A549 (cell line): ENCODE measurements at regions not wholly inside any gene's neighbourhood (a gene's known extent, or its start where the extent isn't known, plus 50 kb on each side); places are given as distances from the start of the nearest gene placed in this dataset.

ENCODE experiments used
- ATAC-seq, 2 experiments: fragments of 200-7000 bp in 1 of 2; fragments of >200 bp in 1 of 2; cut with Nextera tagmentation in 1 of 2; cut with Tn5 transposase in 1 of 2; 3 replicates each; pipeline versions ENCODE4 v1.8.0 to v1.9.1; 2018 to 2020; ENCODE audit warnings: mild to moderate bottlenecking in 1 of 2, moderate library complexity in 1 of 2
- CTCF ChIA-PET: fragments of 300-600 bp; sonication (Branson Sonifier 250); formaldehyde crosslinking; extraction: SDS; loops from one replicate; lab custom pipeline; 2021; ENCODE audit warnings: antibody characterized with exemption, inconsistent platforms; lab: Yijun Ruan, JAX
- POLR2A ChIA-PET: fragments of 350-600 bp; formaldehyde crosslinking; extraction: SDS; loops from one replicate; lab custom pipeline; 2021; ENCODE audit warnings: antibody characterized with exemption, inconsistent platforms; lab: Yijun Ruan, JAX
- DNase-seq, 2 experiments: peaks; one replicate each; pipeline versions ENCODE4 v3.0.0 to v3.0.0-alpha.2; 2011 to 2016; ENCODE audit warnings: low read depth in 1 of 2, low spot score in 1 of 2
- FAIRE-seq: peaks from 2 replicates; lab custom pipeline; 2011; peaks lifted over from hg19 to GRCh38; lab: Jason Lieb, UNC
- H3K27ac ChIP-seq, 2 experiments: fragments of >200 bp; sonication (Bioruptor Twin); formaldehyde crosslinking; 3 replicates each; pipeline ENCODE4 v1.5.1; 2016 to 2017
- H3K4me1 ChIP-seq: fragments of >200 bp; sonication (Bioruptor Twin); formaldehyde crosslinking; 3 replicates; pipeline ENCODE4 v1.6.1; 2016
- H3K4me2 ChIP-seq: fragments of >200 bp; sonication (Bioruptor Twin); formaldehyde crosslinking; 3 replicates; pipeline ENCODE4 v1.6.1; 2016
- H3K4me3 ChIP-seq: fragments of >200 bp; sonication (Bioruptor Twin); formaldehyde crosslinking; 3 replicates; pipeline ENCODE4 v1.5.1; 2016
- H3K9me3 ChIP-seq: fragments of >200 bp; sonication (Bioruptor Twin); formaldehyde crosslinking; 3 replicates; pipeline ENCODE4 v1.6.1; 2016
- ATOH8 ChIP-seq: fragments of 250-450 bp; sonication (Bioruptor Pico); IDR thresholded peaks from 2 replicates; pipeline ENCODE4 v1.5.0; 2020; ENCODE audit warnings: low read depth, mild to moderate bottlenecking, moderate library complexity
- CBX2 ChIP-seq: fragments of 200-600 bp; sonication (generic); IDR thresholded peaks from 2 replicates; pipeline ENCODE4 v1.6.1; 2016; ENCODE audit warnings: low read depth, mild to moderate bottlenecking, borderline replicate concordance
- CEBPB ChIP-seq, 2 experiments: fragments of >200 bp in 1 of 2; sonication (Bioruptor Twin) in 1 of 2; formaldehyde crosslinking in 1 of 2; IDR thresholded peaks; 2 replicates each; pipeline ENCODE4 v1.6.1; 2012 to 2016
- CHD2 ChIP-seq: fragments of 150-350 bp; IDR thresholded peaks from 2 replicates; pipeline ENCODE4 v1.6.1; 2014; ENCODE audit warnings: low read length; ENCODE audit not compliant: partially characterized antibody
- EHF ChIP-seq: fragments of 250-450 bp; sonication (Bioruptor Pico); IDR thresholded peaks from 2 replicates; pipeline ENCODE4 v1.5.0; 2020; ENCODE audit warnings: mild to moderate bottlenecking
- GATA3 ChIP-seq: IDR thresholded peaks from 2 replicates; pipeline ENCODE4 v1.6.1; 2012; ENCODE audit warnings: borderline replicate concordance
- HDAC2 ChIP-seq: fragments of 200-600 bp; sonication (generic); IDR thresholded peaks from 2 replicates; pipeline ENCODE4 v1.6.1; 2016
- HOXA7 ChIP-seq: fragments of 250-450 bp; sonication (Bioruptor Pico); IDR thresholded peaks from 2 replicates; pipeline ENCODE4 v1.5.0; 2020; ENCODE audit warnings: mild to moderate bottlenecking, moderate library complexity
- KDM1A ChIP-seq: fragments of 200-600 bp; sonication (generic); IDR thresholded peaks from 2 replicates; pipeline ENCODE4 v1.6.1; 2016; ENCODE audit warnings: low read depth, mild to moderate bottlenecking
- MAFK ChIP-seq: fragments of 450-650 bp; IDR thresholded peaks from 2 replicates; pipeline ENCODE4 v1.6.1; 2014; ENCODE audit not compliant: partially characterized antibody
- MYC ChIP-seq: IDR thresholded peaks from 2 replicates; pipeline ENCODE4 v1.6.1; 2012; ENCODE audit warnings: mild to moderate bottlenecking, inconsistent platforms, low read length, improper control_type of control experiment, borderline replicate concordance
- PHF8 ChIP-seq: fragments of 200-600 bp; sonication (generic); IDR thresholded peaks from 2 replicates; pipeline ENCODE4 v1.6.1; 2016; ENCODE audit warnings: low read depth, mild to moderate bottlenecking, antibody characterized with exemption, moderate library complexity, borderline replicate concordance
- RCOR1 ChIP-seq: fragments of 150-350 bp; IDR thresholded peaks from 2 replicates; pipeline ENCODE4 v1.6.1; 2014; ENCODE audit warnings: antibody characterized with exemption, low read length, low read depth
- SMC3 ChIP-seq: fragments of >200 bp; sonication (Bioruptor Twin); formaldehyde crosslinking; IDR thresholded peaks from 3 replicates; pipeline ENCODE4 v1.6.1; 2018; ENCODE audit warnings: inconsistent platforms
- TFCP2L1 ChIP-seq: fragments of 250-450 bp; sonication (Bioruptor Pico); IDR thresholded peaks from 2 replicates; pipeline ENCODE4 v1.5.0; 2021; ENCODE audit warnings: mild to moderate bottlenecking
- USF2 ChIP-seq: fragments of 450-650 bp; IDR thresholded peaks from 2 replicates; pipeline ENCODE4 v1.6.1; 2014; ENCODE audit warnings: antibody characterized with exemption
- WGBS: methylation state at CpG from one replicate; pipeline ENCODE4 v1.1.6; 2017; ENCODE audit errors: missing lambda C conversion rate; 5-methylcytosine and 5-hydroxymethylcytosine counted together
- TF ChIP-seq, protein P1 (sequence below): fragments of 250-450 bp; sonication (Bioruptor Pico); IDR thresholded peaks from 2 replicates; pipeline ENCODE4 v1.5.0; 2021; ENCODE audit warnings: mild to moderate bottlenecking, moderate library complexity, borderline replicate concordance
- TF ChIP-seq, protein P2 (sequence below): fragments of >200 bp; sonication (Bioruptor Twin); formaldehyde crosslinking; IDR thresholded peaks from 3 replicates; pipeline ENCODE4 v1.6.1; 2016
- TF ChIP-seq, protein P3 (sequence below): IDR thresholded peaks from 2 replicates; pipeline ENCODE4 v1.6.1; 2012
- TF ChIP-seq, protein P4 (sequence below): fragments of 150-350 bp; IDR thresholded peaks from 2 replicates; pipeline ENCODE4 v1.6.1; 2014; ENCODE audit warnings: low read depth, mild to moderate bottlenecking, low read length

DNA sequence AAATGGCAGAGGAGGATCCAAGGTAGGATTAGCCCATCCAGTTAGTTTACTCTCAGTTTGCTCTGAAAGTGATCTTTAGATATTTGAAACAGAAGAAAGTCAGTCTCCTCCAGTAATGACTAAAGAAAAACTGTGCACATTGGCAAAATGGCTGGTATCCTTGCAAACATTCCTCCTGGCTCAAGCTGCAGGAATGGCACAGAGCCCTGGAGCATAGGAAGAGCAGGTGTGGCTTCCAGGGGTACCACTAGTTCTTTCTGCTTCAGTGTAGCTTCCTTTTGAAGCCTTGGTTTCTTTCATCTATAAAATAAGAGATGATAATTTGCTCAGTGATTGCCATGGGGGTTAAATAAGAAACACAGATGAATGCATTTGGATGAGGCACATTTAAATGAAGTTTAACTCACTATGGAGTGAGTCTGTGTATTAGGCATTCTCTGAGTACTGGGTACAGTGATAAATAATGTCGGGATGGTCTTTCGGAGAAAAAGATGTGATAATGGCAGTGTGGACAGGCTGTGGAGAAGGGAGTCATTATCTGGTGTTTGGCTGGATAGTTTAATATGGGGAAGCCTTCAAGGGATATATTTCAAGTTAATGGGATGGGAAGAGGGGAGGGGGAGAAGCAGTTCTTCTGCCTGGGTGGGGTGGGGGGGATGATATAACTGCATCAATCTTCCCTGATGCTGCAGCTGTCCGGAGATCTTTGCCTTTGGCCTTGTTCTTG lies 217.3 kb upstream of the KLF4 start (continued):
- TF ChIP-seq USF2 = no peak
- TF ChIP-seq MYC = no peak
- no peak for TF ChIP-seq CBX2
- no peak for TF ChIP-seq TFCP2L1 (CRISPR knock-in tag)
- no peak for TF ChIP-seq PHF8
- TF ChIP-seq SMC3 = no peak
- TF ChIP-seq MAFK = no peak
- TF ChIP-seq, protein P1, sequence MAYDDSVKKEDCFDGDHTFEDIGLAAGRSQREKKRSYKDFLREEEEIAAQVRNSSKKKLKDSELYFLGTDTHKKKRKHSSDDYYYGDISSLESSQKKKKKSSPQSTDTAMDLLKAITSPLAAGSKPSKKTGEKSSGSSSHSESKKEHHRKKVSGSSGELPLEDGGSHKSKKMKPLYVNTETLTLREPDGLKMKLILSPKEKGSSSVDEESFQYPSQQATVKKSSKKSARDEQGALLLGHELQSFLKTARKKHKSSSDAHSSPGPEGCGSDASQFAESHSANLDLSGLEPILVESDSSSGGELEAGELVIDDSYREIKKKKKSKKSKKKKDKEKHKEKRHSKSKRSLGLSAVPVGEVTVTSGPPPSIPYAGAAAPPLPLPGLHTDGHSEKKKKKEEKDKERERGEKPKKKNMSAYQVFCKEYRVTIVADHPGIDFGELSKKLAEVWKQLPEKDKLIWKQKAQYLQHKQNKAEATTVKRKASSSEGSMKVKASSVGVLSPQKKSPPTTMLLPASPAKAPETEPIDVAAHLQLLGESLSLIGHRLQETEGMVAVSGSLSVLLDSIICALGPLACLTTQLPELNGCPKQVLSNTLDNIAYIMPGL (CRISPR knock-in tag) = no peak

DNA sequence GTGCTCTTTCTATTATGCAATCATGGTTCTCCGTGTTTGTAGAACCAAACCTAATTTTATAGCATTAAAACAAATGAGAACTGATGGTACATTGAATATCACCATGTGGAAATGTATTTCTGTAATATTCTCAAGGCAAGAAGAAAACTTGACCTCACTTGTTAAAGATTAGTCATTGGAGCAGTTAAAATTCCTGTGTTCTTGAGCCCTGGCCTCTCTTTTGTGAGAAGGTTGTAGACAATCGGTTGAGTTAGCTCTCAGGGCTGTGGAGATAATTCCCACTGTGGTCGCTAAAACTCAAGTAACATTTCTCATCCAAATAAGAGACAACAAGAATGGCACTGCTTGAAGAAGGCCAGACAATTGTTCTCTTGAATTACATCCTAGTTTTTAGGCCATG lies 216.0 kb upstream of the KLF4 start:
- ChIA-PET CTCF (no interaction called here), POLR2A (no interaction called here)
- no peak for FAIRE-seq
- Histone ChIP-seq H3K9me3 (no peaks in the 10 kb centered on the region), H3K27ac (peak overlapping the region in 1 of 2 experiments; percentile 69; a peak in 1 of 6 replicates), H3K4me1 (peaks cover 22% of the 10 kb centered on the region), H3K4me3 (no peak overlapping the region), H3K4me2 (no peak overlapping the region)
- 85% methylated on average over 3 of the region's 3 CpGs for WGBS
- DNase-seq = no peak
- ATAC-seq = no peak
- TF ChIP-seq GATA3 = no peak

- POLR2A ChIA-PET = no interaction called here
- Histone ChIP-seq H3K27ac (no peak overlapping the region; a peak in 1 of 6 replicates), H3K4me1 (peaks cover 22% of the 10 kb centered on the region), H3K4me2 (no peak overlapping the region), H3K9me3 (no peaks in the 10 kb centered on the region), H3K4me3 (no peak overlapping the region)
- CTCF ChIA-PET = no interaction called here
- TF ChIP-seq HOXA7 (no peak), KDM1A (no peak), CEBPB (IDR thresholded peaks at IDR 0.05) (no peak), ATOH8 (CRISPR knock-in tag) (no peak), RCOR1 (no peak), EHF (CRISPR knock-in tag) (no peak), CHD2 (no peak), HDAC2 (no peak), SMC3 (no peak), PHF8 (no peak)
- TF ChIP-seq, protein P2, sequence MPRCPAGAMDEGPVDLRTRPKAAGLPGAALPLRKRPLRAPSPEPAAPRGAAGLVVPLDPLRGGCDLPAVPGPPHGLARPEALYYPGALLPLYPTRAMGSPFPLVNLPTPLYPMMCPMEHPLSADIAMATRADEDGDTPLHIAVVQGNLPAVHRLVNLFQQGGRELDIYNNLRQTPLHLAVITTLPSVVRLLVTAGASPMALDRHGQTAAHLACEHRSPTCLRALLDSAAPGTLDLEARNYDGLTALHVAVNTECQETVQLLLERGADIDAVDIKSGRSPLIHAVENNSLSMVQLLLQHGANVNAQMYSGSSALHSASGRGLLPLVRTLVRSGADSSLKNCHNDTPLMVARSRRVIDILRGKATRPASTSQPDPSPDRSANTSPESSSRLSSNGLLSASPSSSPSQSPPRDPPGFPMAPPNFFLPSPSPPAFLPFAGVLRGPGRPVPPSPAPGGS = no peak
- TF ChIP-seq, protein P3, sequence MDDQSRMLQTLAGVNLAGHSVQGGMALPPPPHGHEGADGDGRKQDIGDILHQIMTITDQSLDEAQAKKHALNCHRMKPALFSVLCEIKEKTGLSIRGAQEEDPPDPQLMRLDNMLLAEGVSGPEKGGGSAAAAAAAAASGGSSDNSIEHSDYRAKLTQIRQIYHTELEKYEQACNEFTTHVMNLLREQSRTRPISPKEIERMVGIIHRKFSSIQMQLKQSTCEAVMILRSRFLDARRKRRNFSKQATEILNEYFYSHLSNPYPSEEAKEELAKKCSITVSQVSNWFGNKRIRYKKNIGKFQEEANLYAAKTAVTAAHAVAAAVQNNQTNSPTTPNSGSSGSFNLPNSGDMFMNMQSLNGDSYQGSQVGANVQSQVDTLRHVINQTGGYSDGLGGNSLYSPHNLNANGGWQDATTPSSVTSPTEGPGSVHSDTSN = no peak
- TF ChIP-seq, protein P4, sequence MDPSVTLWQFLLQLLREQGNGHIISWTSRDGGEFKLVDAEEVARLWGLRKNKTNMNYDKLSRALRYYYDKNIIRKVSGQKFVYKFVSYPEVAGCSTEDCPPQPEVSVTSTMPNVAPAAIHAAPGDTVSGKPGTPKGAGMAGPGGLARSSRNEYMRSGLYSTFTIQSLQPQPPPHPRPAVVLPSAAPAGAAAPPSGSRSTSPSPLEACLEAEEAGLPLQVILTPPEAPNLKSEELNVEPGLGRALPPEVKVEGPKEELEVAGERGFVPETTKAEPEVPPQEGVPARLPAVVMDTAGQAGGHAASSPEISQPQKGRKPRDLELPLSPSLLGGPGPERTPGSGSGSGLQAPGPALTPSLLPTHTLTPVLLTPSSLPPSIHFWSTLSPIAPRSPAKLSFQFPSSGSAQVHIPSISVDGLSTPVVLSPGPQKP = no peak
- 30% methylated on average over 1 of the region's 1 CpG for WGBS
- ATAC-seq (no peak), FAIRE-seq (no peak), DNase-seq (no peak)
Measured at GRCh38 chr9:107704774-107705173, 215.2 kb upstream of the KLF4 start.
